ENCODE measurements at regions not wholly inside any gene's neighbourhood (a gene's known extent, or its start where the extent isn't known, plus 50 kb on each side); places are given as distances from the start of the nearest gene placed in this dataset.

GRCh38 chr9:23543419-23543818 is 282.6 kb downstream of the ELAVL2 start:
- intact Hi-C loops (cut with DNase I) = no loop called here
- no peak for DNase-seq (ENCODE audit: low spot score)

GRCh38 chr9:23545728-23546127 is 280.3 kb downstream of the ELAVL2 start:
- intact Hi-C loops (cut with DNase I) = no loop called here
- no peak for DNase-seq (ENCODE audit: low spot score)

- DNase-seq (ENCODE audit: low spot score) = no peak
- intact Hi-C loops (cut with DNase I) = no loop called here
These were observed 274.7 kb downstream of the ELAVL2 start for GRCh38 chr9:23551311-23551721.

GRCh38 chr9:23551929-23552707 is 273.9 kb downstream of the ELAVL2 start:
- DNase-seq (ENCODE audit: low spot score) = no peak
- intact Hi-C loops (cut with DNase I) = no loop called here

GRCh38 chr9:23552876-23553601 is 273.0 kb downstream of the ELAVL2 start:
- intact Hi-C loops (cut with DNase I) = no loop called here

GRCh38 chr9:23554686-23555085 is 271.4 kb downstream of the ELAVL2 start:
- DNase-seq (ENCODE audit: low spot score) = no peak
- intact Hi-C loops (cut with DNase I) = no loop called here

More at GRCh38 chr9:23552876-23553601, 273.0 kb downstream of the ELAVL2 start:
- DNase-seq (ENCODE audit: low spot score) = no peak

GRCh38 chr9:23555851-23556250 is 270.2 kb downstream of the ELAVL2 start:
- intact Hi-C loops (cut with DNase I) = no loop called here

GRCh38 chr9:23556459-23556858 is 269.6 kb downstream of the ELAVL2 start:
- intact Hi-C loops (cut with DNase I) = no loop called here
- no peak for DNase-seq (ENCODE audit: low spot score)

More at GRCh38 chr9:23555851-23556250, 270.2 kb downstream of the ELAVL2 start:
- no peak for DNase-seq (ENCODE audit: low spot score)

- no peak for DNase-seq (ENCODE audit: low spot score)
- intact Hi-C loops (cut with DNase I) = no loop called here
These were observed 268.4 kb downstream of the ELAVL2 start for GRCh38 chr9:23557689-23558088.

- no peak for DNase-seq (ENCODE audit: low spot score)
- intact Hi-C loops (cut with DNase I) = no loop called here
These were observed 266.5 kb downstream of the ELAVL2 start for GRCh38 chr9:23559522-23559921.

- DNase-seq (ENCODE audit: low spot score) = no peak
- intact Hi-C loops (cut with DNase I) = no loop called here
These were observed 262.5 kb downstream of the ELAVL2 start for GRCh38 chr9:23563517-23563916.

- DNase-seq (ENCODE audit: low spot score) = no peak
- intact Hi-C loops (cut with DNase I) = no loop called here
These were observed 258.4 kb downstream of the ELAVL2 start for GRCh38 chr9:23567516-23568165.

GRCh38 chr9:23571414-23572104 is 254.5 kb downstream of the ELAVL2 start:
- intact Hi-C loops (cut with DNase I) = no loop called here
- DNase-seq (ENCODE audit: low spot score) = no peak

GRCh38 chr9:23573800-23574199 is 252.2 kb downstream of the ELAVL2 start:
- intact Hi-C loops (cut with DNase I) = no loop called here
- no peak for DNase-seq (ENCODE audit: low spot score)

GRCh38 chr9:23577611-23578010 is 248.4 kb downstream of the ELAVL2 start:
- intact Hi-C loops (cut with DNase I) = no loop called here
- no peak for DNase-seq (ENCODE audit: low spot score)

- intact Hi-C loops (cut with DNase I) = no loop called here
- DNase-seq (ENCODE audit: low spot score) = no peak
These were observed 244.1 kb downstream of the ELAVL2 start for GRCh38 chr9:23581931-23582330.

GRCh38 chr9:23582836-23583235 is 243.2 kb downstream of the ELAVL2 start:
- no peak for DNase-seq (ENCODE audit: low spot score)
- intact Hi-C loops (cut with DNase I) = no loop called here

GRCh38 chr9:23586906-23587305 is 239.1 kb downstream of the ELAVL2 start:
- intact Hi-C loops (cut with DNase I) = no loop called here
- DNase-seq (ENCODE audit: low spot score) = no peak

GRCh38 chr9:23587433-23587832 is 238.6 kb downstream of the ELAVL2 start:
- peak; percentile 82 for DNase-seq (ENCODE audit: low spot score)
- intact Hi-C loops (cut with DNase I) = no loop called here

- DNase-seq (ENCODE audit: low spot score) = no peak
- intact Hi-C loops (cut with DNase I) = no loop called here
These were observed 238.1 kb downstream of the ELAVL2 start for GRCh38 chr9:23587903-23588302.

Measured in posterior vena cava (tissue), 2 donors.